GM18867 (cell line): ENCODE measurements at regions not wholly inside any gene's neighbourhood (a gene's known extent, or its start where the extent isn't known, plus 50 kb on each side); places are given as distances from the start of the nearest gene placed in this dataset.

Experiments used
- ATAC-seq: cut with Tn5 transposase; IDR thresholded peaks from one replicate; pipeline ENCODE4 v1.9.1; 2021; ENCODE audit warnings: mild to moderate bottlenecking, moderate library complexity; ENCODE audit not compliant: unreplicated experiment

GRCh38 chr1:101290922-101291561, 54.2 kb downstream of the S1PR1 start:
- no peak for ATAC-seq

- no peak for ATAC-seq
These were observed 55.0 kb downstream of the S1PR1 start for GRCh38 chr1:101291562-101292380.

GRCh38 chr1:101293461-101294051, 56.7 kb downstream of the S1PR1 start:
- peak; percentile 56 for ATAC-seq

GRCh38 chr1:101295209-101295608, 58.4 kb downstream of the S1PR1 start:
- no peak for ATAC-seq

GRCh38 chr1:101298663-101299062, 61.8 kb downstream of the S1PR1 start:
- no peak for ATAC-seq

GRCh38 chr1:101299141-101299540, 62.3 kb downstream of the S1PR1 start:
- no peak for ATAC-seq

GRCh38 chr1:101299710-101300109, 62.9 kb downstream of the S1PR1 start:
- no peak for ATAC-seq

GRCh38 chr1:101300916-101301315, 64.1 kb downstream of the S1PR1 start:
- ATAC-seq: no peak

GRCh38 chr1:101301446-101302057, 64.7 kb downstream of the S1PR1 start:
- no peak for ATAC-seq

GRCh38 chr1:101302831-101303511, 66.2 kb downstream of the S1PR1 start:
- no peak for ATAC-seq

GRCh38 chr1:101307985-101308689, 71.3 kb downstream of the S1PR1 start:
- no peak for ATAC-seq

- peak; percentile 20 for ATAC-seq
These were observed 72.1 kb downstream of the S1PR1 start for GRCh38 chr1:101308935-101309333.

GRCh38 chr1:101309334-101310311, 72.8 kb downstream of the S1PR1 start:
- ATAC-seq: peak; percentile 57

GRCh38 chr1:101310506-101310905, 73.7 kb downstream of the S1PR1 start:
- ATAC-seq: no peak

- no peak for ATAC-seq
These were observed 74.5 kb downstream of the S1PR1 start for GRCh38 chr1:101311146-101311920.

- peak; percentile 32 for ATAC-seq
These were observed 75.3 kb downstream of the S1PR1 start for GRCh38 chr1:101312147-101312546.

GRCh38 chr1:101313356-101313755, 76.5 kb downstream of the S1PR1 start:
- no peak for ATAC-seq

GRCh38 chr1:101314244-101314643, 77.4 kb downstream of the S1PR1 start:
- ATAC-seq: peak; percentile 35
